GM18507 (cell line): ENCODE measurements at regions not wholly inside any gene's neighbourhood (a gene's known extent, or its start where the extent isn't known, plus 50 kb on each side); places are given as distances from the start of the nearest gene placed in this dataset.
"Not testable (repeated sequence)": the region's sequence is repeated elsewhere in the genome, so short reads cannot be mapped to it uniquely, and the experiment has no call there.

ENCODE experiments used
- DNase-seq: peaks from one replicate; pipeline ENCODE4 v3.0.0; 2011; ENCODE audit warnings: low read depth; ENCODE audit not compliant: insufficient read length; ENCODE audit errors: extremely low spot score
- FAIRE-seq: peaks from 2 replicates; lab custom pipeline; 2011; peaks lifted over from hg19 to GRCh38; lab: Jason Lieb, UNC

- FAIRE-seq (no peak), DNase-seq (no peak)
These were observed 204.4 kb downstream of the ADAMTS15 start for GRCh38 chr11:130652671-130653335.

GRCh38 chr11:130653838-130654636 is 205.6 kb downstream of the ADAMTS15 start:
- DNase-seq (no peak), FAIRE-seq (no peak)

GRCh38 chr11:130655300-130655699 is 206.9 kb downstream of the ADAMTS15 start:
- FAIRE-seq, result no peak

GRCh38 chr11:130666781-130667251 is 218.4 kb downstream of the ADAMTS15 start:
- no peak for DNase-seq
- no peak for FAIRE-seq

More at GRCh38 chr11:130655300-130655699, 206.9 kb downstream of the ADAMTS15 start:
- DNase-seq, result no peak

GRCh38 chr11:130668751-130669150 is 220.3 kb downstream of the ADAMTS15 start:
- FAIRE-seq (no peak), DNase-seq (no peak)

GRCh38 chr11:130670200-130670599 is 221.8 kb downstream of the ADAMTS15 start:
- DNase-seq, result no peak
- no peak for FAIRE-seq

DNA sequence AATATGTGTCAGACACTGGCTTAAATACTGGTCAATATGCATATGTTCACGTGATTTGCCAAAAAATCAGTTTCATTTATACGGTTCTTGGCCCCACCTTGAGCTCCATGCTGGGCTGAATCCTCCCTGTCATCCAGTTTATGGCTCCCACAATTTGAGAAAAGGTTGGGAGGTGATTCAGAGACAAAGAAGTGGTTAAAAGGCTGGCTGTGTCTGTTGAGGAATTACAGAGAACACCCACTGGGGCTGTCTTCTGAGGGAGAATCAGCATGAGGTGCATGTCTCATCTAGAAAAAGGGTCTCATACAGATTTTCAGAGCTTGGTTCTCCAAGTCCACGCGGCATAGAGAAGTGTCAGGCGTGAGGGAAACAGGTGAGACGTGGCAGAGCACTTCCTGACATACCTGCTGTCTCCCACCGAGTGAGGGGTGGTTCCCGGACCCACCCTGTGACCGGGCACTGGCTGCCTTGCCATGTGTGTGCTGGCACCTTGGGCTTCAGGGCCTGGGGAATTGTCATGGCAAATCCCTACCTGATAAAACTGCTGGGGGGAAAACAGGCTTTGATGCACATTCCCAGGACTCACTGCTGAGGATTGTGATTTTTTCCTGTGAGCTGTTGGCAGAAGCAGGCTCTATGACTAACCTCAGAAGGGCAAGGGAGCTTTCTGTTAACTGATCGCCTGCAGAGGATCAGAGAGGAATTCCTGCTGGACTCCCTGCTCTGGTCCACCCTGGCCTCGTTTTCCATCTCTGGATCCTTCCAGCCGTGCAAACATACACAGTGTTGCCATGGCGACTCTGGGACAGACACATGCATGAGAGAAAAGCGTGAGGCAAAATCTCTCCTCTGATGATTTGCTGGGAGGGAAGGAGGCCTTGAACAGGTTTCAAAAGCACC is 223.6 kb downstream of the ADAMTS15 start:
- FAIRE-seq (no peak), DNase-seq (no peak)

DNA sequence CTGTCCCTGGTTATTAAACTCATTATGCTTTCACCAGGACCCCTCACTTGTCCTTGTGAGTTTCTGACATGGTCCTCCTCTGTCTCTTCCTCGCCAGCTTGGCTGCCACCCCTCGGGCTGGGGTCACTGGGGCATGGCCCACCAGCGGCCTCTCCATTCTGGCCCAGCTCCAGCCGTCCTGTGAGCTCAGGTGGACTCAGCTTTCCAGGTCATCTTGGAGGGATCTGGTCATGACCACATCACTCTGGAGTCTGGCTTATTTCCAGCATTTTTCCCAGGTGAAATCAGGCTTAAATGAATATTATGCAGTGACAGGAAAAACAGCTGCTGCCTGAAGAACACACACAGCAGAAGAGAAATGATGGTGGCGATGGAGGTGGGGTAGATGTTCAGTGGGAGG is 224.5 kb downstream of the ADAMTS15 start:
- DNase-seq (no peak), FAIRE-seq (no peak)

GRCh38 chr11:130673698-130674097 is 225.3 kb downstream of the ADAMTS15 start:
- DNase-seq (no peak), FAIRE-seq (no peak)

DNA sequence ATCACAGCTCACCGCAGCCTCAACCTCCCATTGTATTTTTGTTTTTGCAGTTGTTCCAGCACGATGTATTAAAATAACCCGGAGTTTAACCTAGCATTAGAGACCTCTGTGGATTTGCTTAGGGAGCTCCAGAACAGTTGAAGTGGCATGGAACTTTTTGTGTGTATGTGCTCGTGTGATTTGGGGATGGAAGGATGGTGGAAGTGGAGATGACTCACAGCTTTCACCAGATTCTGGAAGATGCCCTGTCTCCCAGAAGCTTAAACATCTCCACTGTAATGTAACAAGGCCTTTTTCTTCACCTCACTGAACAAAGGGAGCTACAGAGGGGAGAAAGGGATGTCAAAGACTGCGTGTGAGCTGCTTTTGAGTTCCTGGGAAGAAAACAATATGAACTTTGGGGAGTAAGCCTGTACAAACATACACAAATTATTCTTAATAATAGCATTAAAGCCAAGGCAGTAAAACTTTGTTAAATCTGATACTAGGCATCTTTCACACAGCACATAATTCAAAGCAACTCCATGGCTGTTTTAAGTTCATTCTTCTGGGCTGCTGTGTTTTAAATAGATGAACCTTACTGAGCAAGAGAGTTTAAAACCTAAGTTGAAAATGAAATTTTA is 226.4 kb downstream of the ADAMTS15 start:
- no peak for FAIRE-seq
- no peak for DNase-seq

- no peak for DNase-seq
- FAIRE-seq, result no peak
These were observed 227.0 kb downstream of the ADAMTS15 start for GRCh38 chr11:130675371-130675821.

GRCh38 chr11:130675917-130676316 is 227.5 kb downstream of the ADAMTS15 start:
- FAIRE-seq, result no peak

GRCh38 chr11:130677486-130678153 is 229.2 kb downstream of the ADAMTS15 start:
- no peak for FAIRE-seq

More at GRCh38 chr11:130675917-130676316, 227.5 kb downstream of the ADAMTS15 start:
- DNase-seq, result no peak

GRCh38 chr11:130679247-130679646 is 230.8 kb downstream of the ADAMTS15 start:
- FAIRE-seq (no peak), DNase-seq (no peak)

More at GRCh38 chr11:130677486-130678153, 229.2 kb downstream of the ADAMTS15 start:
- no peak for DNase-seq

- not testable (repeated sequence) for DNase-seq, FAIRE-seq
These were observed 233.8 kb downstream of the SNX19 start for GRCh38 chr11:130682471-130682870.

GRCh38 chr11:130689222-130689908 is 226.9 kb downstream of the SNX19 start:
- DNase-seq (no peak), FAIRE-seq (no peak)

GRCh38 chr11:130691581-130691980 is 224.7 kb downstream of the SNX19 start:
- DNase-seq (no peak), FAIRE-seq (no peak)

GRCh38 chr11:130692220-130692619 is 224.1 kb downstream of the SNX19 start:
- no peak for DNase-seq
- FAIRE-seq, result no peak
